AG04449 (cell line): ENCODE measurements at regions not wholly inside any gene's neighbourhood (a gene's known extent, or its start where the extent isn't known, plus 50 kb on each side); places are given as distances from the start of the nearest gene placed in this dataset.

ENCODE experiments used
- CTCF ChIA-PET: fragments of 350-600 bp; formaldehyde crosslinking; extraction: SDS; loops from one replicate; lab custom pipeline; 2021; ENCODE audit warnings: antibody characterized with exemption; lab: Yijun Ruan, JAX
- POLR2A ChIA-PET: fragments of 400-600, 350-600 bp; formaldehyde crosslinking; extraction: SDS; loops from one replicate; lab custom pipeline; 2020; ENCODE audit warnings: antibody characterized with exemption, inconsistent platforms; lab: Yijun Ruan, JAX
- DNase-seq: peaks from one replicate; pipeline ENCODE4 v3.0.0-alpha.2; 2010; ENCODE audit warnings: low read depth, low spot score
- H3K4me3 ChIP-seq: 2 replicates; pipeline ENCODE4 v1.5.1; 2011; ENCODE audit warnings: low read depth, mild to moderate bottlenecking, control low read depth, low read length
- TF ChIP-seq, protein P1 (sequence below): IDR thresholded peaks from one replicate; pipeline ENCODE4 v1.5.1; 2011; ENCODE audit warnings: mild to moderate bottlenecking, moderate library complexity, low read length, control low read depth, inconsistent platforms; ENCODE audit not compliant: insufficient read depth; ENCODE audit errors: missing control alignments

DNA sequence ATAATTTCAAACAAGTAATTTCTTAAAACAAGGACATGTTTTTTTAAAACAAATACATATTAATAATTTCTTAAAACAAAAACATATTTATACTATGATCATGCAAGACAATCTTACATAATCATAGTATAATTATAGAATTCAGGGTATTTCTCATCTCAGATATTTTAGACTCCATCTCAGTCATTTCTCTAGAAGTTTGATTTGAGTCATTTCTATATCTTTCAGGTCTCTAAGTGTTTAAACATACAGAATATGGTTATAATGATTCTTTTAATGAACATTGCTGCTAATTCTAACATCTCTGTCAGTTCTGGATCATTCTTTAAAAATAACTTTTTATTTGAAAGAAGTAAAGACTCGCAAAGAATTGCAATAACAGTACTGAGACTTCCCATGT lies 154.2 kb upstream of the KYNU start:
- DNase-seq, result no peak
- TF ChIP-seq, protein P1, sequence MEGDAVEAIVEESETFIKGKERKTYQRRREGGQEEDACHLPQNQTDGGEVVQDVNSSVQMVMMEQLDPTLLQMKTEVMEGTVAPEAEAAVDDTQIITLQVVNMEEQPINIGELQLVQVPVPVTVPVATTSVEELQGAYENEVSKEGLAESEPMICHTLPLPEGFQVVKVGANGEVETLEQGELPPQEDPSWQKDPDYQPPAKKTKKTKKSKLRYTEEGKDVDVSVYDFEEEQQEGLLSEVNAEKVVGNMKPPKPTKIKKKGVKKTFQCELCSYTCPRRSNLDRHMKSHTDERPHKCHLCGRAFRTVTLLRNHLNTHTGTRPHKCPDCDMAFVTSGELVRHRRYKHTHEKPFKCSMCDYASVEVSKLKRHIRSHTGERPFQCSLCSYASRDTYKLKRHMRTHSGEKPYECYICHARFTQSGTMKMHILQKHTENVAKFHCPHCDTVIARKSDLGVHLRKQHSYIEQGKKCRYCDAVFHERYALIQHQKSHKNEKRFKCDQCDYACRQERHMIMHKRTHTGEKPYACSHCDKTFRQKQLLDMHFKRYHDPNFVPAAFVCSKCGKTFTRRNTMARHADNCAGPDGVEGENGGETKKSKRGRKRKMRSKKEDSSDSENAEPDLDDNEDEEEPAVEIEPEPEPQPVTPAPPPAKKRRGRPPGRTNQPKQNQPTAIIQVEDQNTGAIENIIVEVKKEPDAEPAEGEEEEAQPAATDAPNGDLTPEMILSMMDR, result no peak
- no peak overlapping the region for H3K4me3 ChIP-seq
- ChIA-PET POLR2A (no interaction called here), CTCF (no interaction called here)

DNA sequence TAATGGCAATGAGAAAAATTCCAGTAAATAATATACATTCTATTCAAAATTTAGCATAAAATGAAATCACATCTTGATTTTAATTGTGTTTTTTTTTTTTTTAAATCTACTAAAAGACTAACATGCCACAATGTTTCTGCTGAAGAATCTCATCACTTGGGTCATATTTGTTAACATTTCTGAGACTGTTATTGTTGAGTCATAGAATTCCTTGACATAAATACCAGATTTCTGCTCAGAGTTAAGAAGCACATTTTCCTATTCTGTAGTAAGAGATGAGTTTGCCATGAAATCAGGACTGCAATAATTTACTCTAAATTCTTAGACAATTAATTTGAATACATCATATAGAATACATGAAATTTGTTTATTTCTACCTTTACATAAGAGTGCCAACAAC lies 154.9 kb upstream of the KYNU start:
- CTCF ChIA-PET, result no interaction called here
- no peak for DNase-seq
- TF ChIP-seq, protein P1, result no peak
- no peak overlapping the region for H3K4me3 ChIP-seq
- POLR2A ChIA-PET, result no interaction called here

- CTCF ChIA-PET, result no interaction called here
- no peak overlapping the region for H3K4me3 ChIP-seq
- no peak for DNase-seq
- TF ChIP-seq, protein P1, result no peak
- POLR2A ChIA-PET, result no interaction called here
These were observed 155.4 kb upstream of the KYNU start for GRCh38 chr2:142722086-142722485.

GRCh38 chr2:142721015-142721414 lies 156.4 kb upstream of the KYNU start:
- TF ChIP-seq, protein P1, result no peak
- no peak overlapping the region for H3K4me3 ChIP-seq
- DNase-seq, result no peak
- POLR2A ChIA-PET, result no interaction called here
- CTCF ChIA-PET, result no interaction called here

DNA sequence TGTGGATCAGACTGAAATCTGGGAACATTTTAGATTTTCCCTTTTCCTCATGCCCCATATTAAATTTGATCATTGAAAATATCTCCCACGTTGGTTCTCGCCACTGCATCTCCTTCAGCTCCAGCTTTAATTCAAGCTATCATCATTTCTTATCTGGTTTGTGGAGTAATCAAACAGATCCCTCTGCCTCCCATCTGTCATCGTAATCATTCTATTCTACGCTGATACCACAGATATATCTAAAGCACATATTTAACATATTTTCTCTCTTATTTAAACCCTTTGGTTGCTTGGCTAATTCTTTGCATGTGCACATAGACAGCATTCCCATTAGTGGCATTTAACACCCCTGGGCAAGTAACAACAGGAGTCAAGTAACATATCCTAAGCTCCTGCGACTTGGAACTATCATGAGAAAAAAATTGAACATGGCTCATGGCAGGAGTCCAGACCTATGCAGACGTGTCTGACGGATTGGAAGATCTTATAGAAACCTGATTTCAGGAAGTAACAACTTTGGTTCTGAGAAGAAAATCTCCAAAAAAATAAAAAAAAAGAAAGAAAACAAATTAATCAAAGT lies 158.8 kb upstream of the KYNU start:
- H3K4me3 ChIP-seq, result no peak overlapping the region
- ChIA-PET POLR2A (no interaction called here), CTCF (interaction anchor here (1.2 kb wide), 1 partner anchor 270 kb away, joined by 3 read pairs; no protein-coding TSS in a partner anchor)
- TF ChIP-seq, protein P1, result no peak
- DNase-seq, result no peak

GRCh38 chr2:142716463-142717242 lies 160.8 kb upstream of the KYNU start:
- DNase-seq, result no peak
- TF ChIP-seq, protein P1, result no peak
- no peak overlapping the region for H3K4me3 ChIP-seq
- POLR2A ChIA-PET, result no interaction called here
- CTCF ChIA-PET, result no interaction called here
